DND-41 (cell line): ENCODE measurements at regions not wholly inside any gene's neighbourhood (a gene's known extent, or its start where the extent isn't known, plus 50 kb on each side); places are given as distances from the start of the nearest gene placed in this dataset.

ENCODE experiments used
- EZH2 ChIP-seq: IDR thresholded peaks from 3 replicates; pipeline ENCODE4 v1.6.1; 2012; ENCODE audit warnings: borderline replicate concordance, low read depth, mild to moderate bottlenecking, moderate library complexity, low read length, inconsistent platforms; ENCODE audit not compliant: severe bottlenecking
- TF ChIP-seq, protein P1 (sequence below): IDR thresholded peaks from 2 replicates; pipeline ENCODE4 v1.5.1; 2012; ENCODE audit warnings: borderline replicate concordance, low read length, moderate library complexity, mild to moderate bottlenecking; ENCODE audit not compliant: poor library complexity, severe bottlenecking; ENCODE audit errors: extremely low read depth

DNA sequence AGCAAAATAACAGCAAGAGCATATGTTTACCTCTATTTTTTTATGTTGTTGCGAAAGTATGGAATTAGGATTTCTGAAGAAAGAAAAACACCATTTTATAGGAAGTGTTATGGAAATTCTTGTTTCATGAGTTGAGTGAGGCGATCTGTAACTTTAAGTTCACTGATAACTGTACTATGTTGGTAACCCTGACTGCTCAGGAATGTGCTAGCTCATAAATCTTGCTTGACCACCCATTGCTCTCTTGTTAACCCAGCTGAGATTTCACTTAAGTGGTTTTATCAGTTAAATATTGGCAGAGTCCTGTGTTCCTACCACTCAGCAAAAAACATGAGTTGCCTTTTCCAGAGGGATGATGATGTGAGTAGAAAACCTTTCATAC lies 91.1 kb upstream of the STARD4 start:
- no peak for TF ChIP-seq EZH2
- TF ChIP-seq, protein P1, sequence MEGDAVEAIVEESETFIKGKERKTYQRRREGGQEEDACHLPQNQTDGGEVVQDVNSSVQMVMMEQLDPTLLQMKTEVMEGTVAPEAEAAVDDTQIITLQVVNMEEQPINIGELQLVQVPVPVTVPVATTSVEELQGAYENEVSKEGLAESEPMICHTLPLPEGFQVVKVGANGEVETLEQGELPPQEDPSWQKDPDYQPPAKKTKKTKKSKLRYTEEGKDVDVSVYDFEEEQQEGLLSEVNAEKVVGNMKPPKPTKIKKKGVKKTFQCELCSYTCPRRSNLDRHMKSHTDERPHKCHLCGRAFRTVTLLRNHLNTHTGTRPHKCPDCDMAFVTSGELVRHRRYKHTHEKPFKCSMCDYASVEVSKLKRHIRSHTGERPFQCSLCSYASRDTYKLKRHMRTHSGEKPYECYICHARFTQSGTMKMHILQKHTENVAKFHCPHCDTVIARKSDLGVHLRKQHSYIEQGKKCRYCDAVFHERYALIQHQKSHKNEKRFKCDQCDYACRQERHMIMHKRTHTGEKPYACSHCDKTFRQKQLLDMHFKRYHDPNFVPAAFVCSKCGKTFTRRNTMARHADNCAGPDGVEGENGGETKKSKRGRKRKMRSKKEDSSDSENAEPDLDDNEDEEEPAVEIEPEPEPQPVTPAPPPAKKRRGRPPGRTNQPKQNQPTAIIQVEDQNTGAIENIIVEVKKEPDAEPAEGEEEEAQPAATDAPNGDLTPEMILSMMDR: no peak
